A673 (cell line): ENCODE measurements at regions not wholly inside any gene's neighbourhood (a gene's known extent, or its start where the extent isn't known, plus 50 kb on each side); places are given as distances from the start of the nearest gene placed in this dataset.

Experiments used
- BruUV-seq: library from RNA; stranded (reverse); fragments of 400-500 nt; replicated peaks from 2 replicates; lab custom pipeline; 2021; lab: Mats Ljungman, UMichigan
- CTCF ChIA-PET: fragments of 300-600 bp; sonication (Branson Sonifier 250); formaldehyde crosslinking; loops from one replicate; lab custom pipeline; 2022; ENCODE audit warnings: antibody characterized with exemption; lab: Charles Lee
- POLR2A ChIA-PET: fragments of 300-600 bp; sonication (Branson Sonifier 250); formaldehyde crosslinking; loops from one replicate; lab custom pipeline; 2022; ENCODE audit warnings: antibody characterized with exemption; ENCODE audit not compliant: low non-redundant PET; lab: Charles Lee
- DNase-seq: peaks from one replicate; pipeline ENCODE4 v3.0.0-alpha.2; 2015; ENCODE audit warnings: low spot score
- H3K27ac ChIP-seq: fragments of 200-600 bp; sonication (generic); 2 replicates; pipeline ENCODE4 v1.5.1; 2016; ENCODE audit warnings: mixed run types, low read depth, mild to moderate bottlenecking, mixed read lengths, antibody characterized with exemption, low read length; ENCODE audit not compliant: poor library complexity, severe bottlenecking
- H3K27me3 ChIP-seq: fragments of 200-600 bp; sonication (generic); replicated peaks from 2 replicates; pipeline ENCODE4 v1.6.1; 2017; ENCODE audit warnings: mixed run types, low read depth, mild to moderate bottlenecking, mixed read lengths, antibody characterized with exemption, low read length; ENCODE audit not compliant: insufficient read depth, poor library complexity
- H3K36me3 ChIP-seq: fragments of 200-600 bp; sonication (generic); 2 replicates; pipeline ENCODE4 v1.6.1; 2016; ENCODE audit warnings: mixed run types, mild to moderate bottlenecking, mixed read lengths, antibody characterized with exemption, low read length; ENCODE audit not compliant: insufficient read depth, poor library complexity, severe bottlenecking
- H3K4me1 ChIP-seq: fragments of 200-600 bp; sonication (generic); 2 replicates; pipeline ENCODE4 v1.6.1; 2017; ENCODE audit warnings: mixed run types, mild to moderate bottlenecking, mixed read lengths, antibody characterized with exemption, low read length; ENCODE audit not compliant: insufficient read depth, poor library complexity, severe bottlenecking
- H3K4me3 ChIP-seq: fragments of 200-600 bp; sonication (generic); 2 replicates; pipeline ENCODE4 v1.5.1; 2016; ENCODE audit warnings: low read depth, mixed run types, mild to moderate bottlenecking, mixed read lengths, low read length; ENCODE audit not compliant: poor library complexity, severe bottlenecking
- H3K9me3 ChIP-seq: fragments of 200-600 bp; sonication (generic); 2 replicates; pipeline ENCODE4 v1.6.1; 2016; ENCODE audit warnings: mixed run types, low read depth, mild to moderate bottlenecking, mixed read lengths, antibody characterized with exemption, low read length; ENCODE audit not compliant: poor library complexity, severe bottlenecking
- CTCF ChIP-seq: fragments of 300-800, 200-600 bp; sonication (generic); conservative IDR thresholded peaks from 2 replicates; pipeline ENCODE4 v1.5.1; 2017; ENCODE audit warnings: low read depth, mild to moderate bottlenecking, antibody characterized with exemption, low read length, moderate library complexity, mixed read lengths
- EZH2 ChIP-seq: fragments of 200-600 bp; sonication (generic); IDR thresholded peaks from 2 replicates; pipeline ENCODE4 v1.6.1; 2017; ENCODE audit warnings: borderline replicate concordance, low read depth, mild to moderate bottlenecking, mixed read lengths, antibody characterized with exemption, low read length; ENCODE audit not compliant: poor library complexity, severe bottlenecking
- intact Hi-C: fragments of 100-400 bp; cut with micrococcal nuclease; formaldehyde crosslinking; loops from one replicate; pipeline ENCODE4 v1.10.0; 2022; ENCODE audit not compliant: unreplicated experiment

- no peak for DNase-seq
- CTCF ChIA-PET = no interaction called here
- no TSS peak for BruUV-seq
These were observed 80.3 kb downstream of the FOXL3 start for GRCh38 chr7:370259-370625.

GRCh38 chr7:370775-371118 is 80.8 kb downstream of the FOXL3 start:
- no peak for DNase-seq
- peaks cover 15% of the 10 kb centered on the region for H3K4me1 ChIP-seq
- no peak overlapping the region for H3K4me3 ChIP-seq
- ChIA-PET CTCF (no interaction called here), POLR2A (no interaction called here)
- no peak for TF ChIP-seq EZH2
- TF ChIP-seq CTCF = no peak
- H3K27ac ChIP-seq = no peak overlapping the region
- no peaks in the 10 kb centered on the region for H3K9me3 ChIP-seq
- H3K27me3 ChIP-seq = no peaks in the 10 kb centered on the region
- intact Hi-C loops = no loop called here
- no peaks in the 10 kb centered on the region for H3K36me3 ChIP-seq
- BruUV-seq = no TSS peak

More at GRCh38 chr7:370259-370625, 80.3 kb downstream of the FOXL3 start:
- POLR2A ChIA-PET = no interaction called here
- intact Hi-C loops = no loop called here
- Histone ChIP-seq H3K36me3 (no peaks in the 10 kb centered on the region), H3K4me1 (peaks cover 18% of the 10 kb centered on the region), H3K27ac (no peak overlapping the region), H3K4me3 (no peak overlapping the region), H3K27me3 (no peaks in the 10 kb centered on the region), H3K9me3 (no peaks in the 10 kb centered on the region)
- TF ChIP-seq CTCF (no peak), EZH2 (no peak)

GRCh38 chr7:371119-371778 is 81.3 kb downstream of the FOXL3 start:
- H3K27me3 ChIP-seq = no peaks in the 10 kb centered on the region
- H3K4me3 ChIP-seq = no peak overlapping the region
- DNase-seq = peak; percentile 38
- TF ChIP-seq EZH2 (no peak), CTCF (no peak)
- BruUV-seq = no TSS peak
- no peaks in the 10 kb centered on the region for H3K9me3 ChIP-seq
- ChIA-PET CTCF (no interaction called here), POLR2A (no interaction called here)
- H3K4me1 ChIP-seq = peaks cover 10% of the 10 kb centered on the region
- intact Hi-C loops = no loop called here
- H3K27ac ChIP-seq = no peak overlapping the region
- H3K36me3 ChIP-seq = no peaks in the 10 kb centered on the region
